ENCODE measurements at regions not wholly inside any gene's neighbourhood (a gene's known extent, or its start where the extent isn't known, plus 50 kb on each side); places are given as distances from the start of the nearest gene placed in this dataset.
A peak's percentile ranks its signal among the peaks of the same experiment; 100 is the strongest.

DNA sequence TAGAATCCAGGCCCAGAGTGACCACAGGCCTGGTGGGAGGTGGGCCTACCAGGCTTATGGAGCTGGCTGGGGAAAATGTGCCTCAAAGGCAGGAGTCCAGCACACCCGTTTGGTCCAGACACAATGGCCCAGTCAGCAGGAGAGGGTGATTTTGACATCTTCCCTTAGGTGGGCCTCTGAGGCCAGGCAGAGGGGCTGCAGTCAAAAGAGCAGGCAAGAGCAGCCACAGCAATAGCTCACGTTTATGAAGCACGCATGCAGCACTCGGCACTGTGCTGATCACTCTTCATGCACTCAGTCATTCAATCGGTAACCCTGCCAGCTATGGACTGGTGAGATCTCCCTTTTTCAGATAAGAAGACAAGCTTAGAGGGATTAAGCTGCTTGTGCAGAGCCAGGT is 146.8 kb downstream of the LRIG2 start:
- DNase-seq = no peak

DNA sequence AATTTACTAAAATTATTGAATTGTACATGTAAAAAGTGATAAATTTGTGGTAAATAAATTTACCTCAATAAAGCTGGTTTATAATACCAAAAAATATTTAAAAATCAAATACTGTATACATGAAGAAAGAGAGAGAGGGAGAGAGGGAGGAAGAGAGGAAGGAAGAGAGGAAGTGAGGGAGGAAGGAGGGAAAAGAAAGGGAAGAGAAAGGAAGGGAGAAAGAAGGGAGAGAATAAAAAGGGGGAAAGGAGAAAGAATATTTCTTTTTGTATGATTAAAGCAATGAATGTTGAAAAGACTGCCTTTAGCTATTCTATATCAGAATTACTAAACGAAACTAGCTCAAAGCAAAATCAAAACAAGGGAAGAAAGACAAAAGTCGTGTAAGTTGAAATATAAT is 150.0 kb downstream of the LRIG2 start:
- no peak for DNase-seq

DNA sequence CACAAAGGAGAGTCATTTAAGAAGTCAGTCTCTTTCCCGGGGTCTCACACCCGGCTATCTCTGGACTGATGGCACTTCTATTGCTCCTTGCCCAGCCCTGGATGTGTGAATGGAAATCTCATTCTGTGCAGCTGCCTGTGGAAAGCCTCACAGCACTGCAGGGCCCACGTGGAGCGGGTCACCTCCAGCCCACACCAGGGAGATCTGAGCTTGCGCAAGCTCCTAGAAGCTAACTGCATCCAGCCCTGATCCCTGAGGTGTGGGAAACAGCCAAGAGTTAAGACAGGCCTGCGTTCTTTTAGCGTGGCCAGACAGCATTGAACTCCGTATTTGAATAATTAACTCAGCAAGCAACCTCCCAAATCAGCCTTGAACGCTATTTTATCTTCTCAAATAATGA is 150.5 kb downstream of the LRIG2 start:
- peak in 1 of 2 experiments; percentile 10 for DNase-seq

DNA sequence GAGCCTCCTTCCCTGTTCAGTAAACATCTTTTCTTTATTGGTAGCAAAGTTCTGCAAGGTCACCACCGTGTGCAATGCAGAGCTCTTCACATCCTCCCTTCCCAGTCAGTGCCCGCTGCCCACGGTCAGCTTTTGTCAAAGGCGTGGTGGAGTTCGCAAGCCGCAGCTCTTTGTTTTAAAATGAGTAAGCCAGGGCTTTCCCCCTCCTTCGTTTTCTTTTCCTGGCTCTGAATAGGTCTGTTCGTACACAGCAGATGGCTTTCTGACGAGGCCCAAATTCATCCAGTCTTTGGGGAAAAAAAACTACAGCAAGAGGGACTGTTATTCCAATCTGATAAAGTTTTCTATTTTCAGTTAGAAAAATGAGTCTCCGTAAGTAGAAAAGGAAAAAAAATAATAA is 153.2 kb downstream of the LRIG2 start:
- DNase-seq = no peak

DNA sequence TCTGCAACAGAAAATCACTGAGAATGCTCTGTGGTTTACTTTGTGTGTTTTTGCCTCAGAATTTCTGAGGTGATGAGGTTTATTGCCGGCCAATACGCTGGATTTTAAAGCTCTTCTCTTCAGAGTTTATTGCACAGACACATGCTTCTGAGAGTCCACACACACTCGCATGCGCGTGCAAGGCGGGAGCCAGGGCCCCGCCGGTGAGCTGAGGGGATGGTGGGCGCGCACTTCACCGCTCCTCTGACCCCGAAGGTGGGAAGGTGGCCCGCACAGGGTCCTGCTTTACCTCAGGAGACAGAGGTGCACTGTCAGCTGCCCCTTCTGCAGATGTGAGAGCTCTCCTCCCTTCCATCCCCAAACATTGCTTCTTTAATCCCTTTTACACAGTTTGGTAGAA is 158.4 kb upstream of the MAGI3 start:
- no peak for DNase-seq

DNA sequence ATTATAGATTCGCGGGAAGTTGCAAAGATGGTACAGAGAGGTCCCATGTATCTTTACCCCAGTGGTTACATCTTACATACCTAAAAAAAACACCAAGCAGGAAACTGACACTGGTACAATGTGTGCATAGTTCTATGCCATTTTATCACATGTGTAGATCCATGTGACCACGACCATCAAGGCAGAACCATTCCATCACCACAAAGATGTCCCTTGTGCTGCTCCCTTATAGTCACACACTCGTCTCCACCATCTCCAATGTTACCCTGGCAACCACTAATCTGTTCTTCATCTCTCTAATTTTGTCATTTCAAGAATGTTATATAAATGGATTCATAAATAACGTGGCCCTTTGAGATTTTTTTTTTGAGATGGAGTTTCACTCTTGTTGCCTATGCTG is 156.9 kb upstream of the MAGI3 start:
- DNase-seq = no peak

DNA sequence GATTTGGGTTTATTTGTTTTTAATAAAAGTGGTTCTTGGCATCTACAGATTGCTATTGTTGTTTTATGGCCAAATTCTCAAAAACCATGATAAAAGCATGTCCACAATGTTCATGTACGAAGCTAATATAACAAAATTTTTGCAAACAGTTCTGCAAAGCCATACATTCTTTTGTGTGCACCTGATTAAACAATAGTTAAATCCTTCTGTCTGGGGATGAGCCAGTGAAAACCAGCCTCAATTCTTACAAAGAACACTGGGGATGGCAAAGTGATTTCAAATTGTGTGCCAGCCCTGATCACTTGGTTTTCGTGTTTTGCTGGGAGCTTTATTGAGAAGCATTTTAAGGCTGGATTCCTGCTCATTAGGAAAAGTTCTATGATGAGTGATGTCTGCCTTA is 149.1 kb upstream of the MAGI3 start:
- DNase-seq = no peak

DNA sequence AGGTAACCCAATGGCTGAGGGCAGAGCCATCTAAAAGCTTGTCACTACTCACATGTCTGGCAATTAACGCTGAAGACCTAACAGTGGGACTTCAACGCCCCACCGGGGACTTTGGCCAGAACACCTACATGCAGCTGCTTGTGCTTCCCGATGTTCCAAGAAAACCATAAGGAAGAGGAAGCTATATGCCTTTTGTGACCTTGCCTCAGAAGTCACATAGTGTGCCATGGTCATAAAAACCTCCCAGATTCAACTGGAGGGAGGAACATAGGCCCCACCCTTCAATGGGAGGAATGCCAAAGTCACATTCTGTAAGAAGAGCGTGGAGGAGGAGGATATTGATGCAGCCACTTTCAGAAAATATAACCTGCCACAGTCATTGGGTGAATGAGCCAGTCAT is 147.8 kb upstream of the MAGI3 start:
- no peak for DNase-seq

DNA sequence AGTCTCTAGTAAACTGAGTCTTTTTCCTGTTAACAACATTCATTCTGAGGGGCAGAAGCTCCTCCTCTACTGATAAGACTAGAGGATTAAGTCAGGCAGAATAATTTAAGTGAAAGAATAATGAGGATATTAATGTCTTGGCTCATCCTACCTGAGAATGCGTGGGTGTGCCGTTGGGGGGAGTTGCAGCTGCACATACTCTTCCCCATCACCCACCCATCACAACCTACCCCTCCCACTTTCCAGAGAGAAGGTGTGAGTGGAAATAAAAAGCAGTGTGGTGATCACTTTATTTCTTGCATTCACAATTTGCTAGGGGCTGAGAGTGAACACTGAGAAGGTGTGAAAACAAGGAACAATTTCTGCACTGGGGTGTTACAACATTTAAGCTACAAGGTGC is 146.8 kb upstream of the MAGI3 start:
- DNase-seq = no peak

DNA sequence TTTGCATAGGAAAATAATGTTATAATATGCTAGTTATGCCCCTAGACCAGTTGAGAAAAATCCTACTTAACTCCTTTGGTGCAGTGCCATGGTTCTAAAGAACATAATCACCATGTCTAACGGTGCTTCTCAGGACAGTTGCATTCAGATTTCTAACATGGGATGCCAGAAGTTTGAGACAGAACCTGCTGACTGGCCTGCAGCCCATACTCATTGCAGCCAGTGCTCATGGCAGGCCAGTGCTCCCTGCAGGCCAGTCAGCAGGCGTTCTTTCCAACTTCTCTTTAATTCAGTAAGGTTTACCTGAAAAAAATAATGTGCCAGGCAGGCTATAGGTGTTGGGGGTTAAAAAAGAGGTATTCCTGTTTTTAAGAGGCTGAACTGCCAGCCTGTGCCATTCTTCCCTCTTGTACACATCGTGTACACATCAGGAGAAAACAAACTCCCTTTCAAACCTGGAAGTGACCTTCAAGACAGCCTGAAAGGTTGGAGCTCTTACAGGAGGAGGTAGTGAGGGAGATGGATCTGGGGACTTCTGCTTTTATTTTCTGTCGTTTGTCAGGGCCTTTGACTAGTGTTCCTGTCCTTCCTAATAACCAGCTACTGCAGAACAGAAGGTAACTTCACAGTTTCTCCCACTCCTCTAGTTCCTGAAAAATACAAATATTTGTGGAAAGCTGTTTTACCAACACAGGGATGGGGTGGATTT is 146.0 kb upstream of the MAGI3 start:
- no peak for DNase-seq

DNA sequence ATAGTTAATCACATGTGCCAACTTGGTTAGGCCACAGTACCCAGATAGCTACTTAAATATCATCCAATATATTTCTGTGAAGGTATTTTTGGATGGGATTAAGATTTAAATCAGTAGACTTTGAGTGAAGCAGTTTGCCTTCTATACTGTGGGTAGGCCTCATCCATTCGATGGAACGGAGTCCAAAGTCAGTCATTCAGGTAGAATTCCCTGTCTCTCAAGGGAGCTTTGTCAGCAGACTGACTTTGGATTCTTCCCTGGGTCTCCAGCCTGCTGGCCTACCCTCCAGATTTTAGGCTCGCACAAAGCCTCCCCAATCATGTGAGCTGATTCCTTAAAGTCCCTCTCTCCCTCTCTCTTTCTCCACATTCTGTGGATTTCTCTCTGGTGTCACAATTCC is 145.1 kb upstream of the MAGI3 start:
- DNase-seq = no peak

DNA sequence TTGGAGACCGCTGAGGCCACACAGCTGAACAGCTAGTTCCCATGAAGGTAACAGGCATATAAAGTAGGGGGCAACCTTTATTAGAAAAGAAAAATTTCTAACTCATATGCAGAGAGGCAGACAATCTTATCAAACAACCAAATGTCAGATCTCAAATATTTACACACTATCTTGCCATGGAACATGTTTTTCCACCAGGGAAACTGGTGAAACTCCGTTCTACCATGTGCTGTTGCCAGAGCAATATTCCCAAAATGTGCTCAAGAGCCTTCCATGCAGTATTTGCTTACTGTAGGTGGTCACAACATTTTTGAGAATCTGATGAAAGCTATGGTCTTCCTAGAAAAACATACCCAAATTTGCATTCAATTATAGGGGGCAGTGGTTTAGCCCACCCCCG is 143.4 kb upstream of the MAGI3 start:
- DNase-seq = no peak

DNA sequence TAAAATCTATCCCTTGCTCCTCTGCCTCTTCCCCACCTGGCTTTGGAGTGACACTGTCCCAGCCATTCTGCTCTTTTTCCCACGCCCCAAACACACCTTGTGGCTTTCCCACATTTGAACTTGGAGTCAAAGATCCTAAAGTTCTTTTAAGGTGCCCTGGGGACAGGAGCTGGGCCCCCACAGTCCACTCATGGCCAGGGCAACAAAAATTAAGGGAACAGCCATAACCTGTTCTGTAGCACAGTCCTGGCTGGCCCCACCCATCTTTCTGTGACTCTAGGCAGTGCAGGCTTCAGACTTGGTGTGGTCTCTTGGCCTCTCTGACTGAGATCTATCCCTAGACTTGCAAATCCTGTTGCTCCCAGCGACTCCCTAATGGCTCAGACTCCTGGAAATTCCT is 143.0 kb upstream of the MAGI3 start:
- DNase-seq = peak in 1 of 2 experiments; percentile 23

DNA sequence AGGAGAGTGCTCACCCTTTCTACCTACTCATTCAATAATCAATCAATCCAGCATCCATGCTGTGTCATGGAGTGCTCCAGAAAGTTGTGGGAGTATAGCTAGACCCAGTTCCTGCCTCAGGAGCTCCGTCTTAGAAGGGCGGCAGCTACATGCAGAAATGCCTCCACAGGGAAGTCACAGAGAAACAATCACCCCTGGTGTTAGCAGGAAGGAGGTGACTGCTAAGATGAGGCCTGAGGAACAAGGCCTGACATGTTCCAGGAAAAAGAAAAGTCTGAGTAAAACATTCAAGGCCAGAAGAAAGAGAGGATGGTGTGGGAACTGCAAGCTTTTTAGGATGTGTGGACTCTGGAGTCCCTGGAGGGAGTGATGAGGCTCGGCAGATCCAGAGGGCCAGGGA is 142.5 kb upstream of the MAGI3 start:
- DNase-seq = no peak

DNA sequence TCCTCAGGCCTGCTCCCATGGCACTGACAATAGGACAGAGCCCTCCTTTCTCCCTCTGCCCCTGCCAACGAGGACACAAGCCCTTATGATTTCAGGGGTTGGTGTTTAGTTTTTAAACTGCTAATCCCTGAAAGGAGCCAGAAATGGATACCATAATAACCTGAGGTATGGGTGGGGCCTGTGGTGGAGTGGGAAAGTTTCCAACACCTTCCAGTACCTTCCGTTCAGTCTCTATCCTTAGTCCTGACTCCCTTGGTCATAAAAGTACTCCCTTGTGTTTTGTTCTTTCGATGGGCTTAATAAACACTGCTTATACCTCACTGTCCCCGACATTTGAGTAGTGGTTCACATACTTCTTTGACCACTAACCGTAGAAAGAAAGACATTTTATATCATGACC is 141.8 kb upstream of the MAGI3 start:
- no peak for DNase-seq

DNA sequence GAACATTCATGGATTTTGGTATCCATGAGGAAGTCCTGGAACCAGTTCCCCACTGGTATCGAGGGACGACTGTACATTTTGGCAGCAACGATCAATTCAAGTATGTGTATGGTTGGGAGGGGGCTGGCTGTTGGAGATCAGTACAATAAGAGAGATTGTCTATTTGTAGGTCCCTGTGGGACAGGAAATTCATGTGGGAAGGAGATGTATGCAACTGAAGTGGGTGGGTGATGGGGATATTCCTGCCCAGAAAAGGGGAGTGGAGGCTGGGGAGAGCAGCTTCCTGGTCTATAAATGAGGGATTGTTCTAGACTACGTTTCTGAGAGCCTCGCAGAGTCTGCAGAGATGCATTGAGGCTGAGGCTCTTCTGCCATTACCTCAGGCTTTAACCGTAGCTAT is 140.2 kb upstream of the MAGI3 start:
- DNase-seq = peak; percentile 21 to 47

DNA sequence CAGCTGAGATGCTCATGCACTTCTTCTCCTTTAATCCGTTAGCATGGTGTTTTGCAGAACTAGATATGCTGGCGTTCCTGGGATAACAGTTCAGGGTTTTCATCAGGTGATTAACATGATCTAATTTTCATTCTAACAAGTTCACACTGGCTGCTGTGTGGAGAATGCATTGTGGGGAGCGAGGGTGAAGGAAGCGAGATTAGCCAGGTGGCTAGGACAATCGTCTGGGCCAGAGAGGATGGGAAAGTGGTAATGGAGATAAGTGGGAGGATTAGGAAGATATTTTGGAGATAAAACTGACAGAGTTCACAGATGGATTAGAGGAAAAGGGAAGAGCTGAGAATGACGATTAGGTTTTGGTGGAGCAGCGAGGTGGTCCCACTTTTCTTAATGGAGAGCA is 138.1 kb upstream of the MAGI3 start:
- no peak for DNase-seq

DNA sequence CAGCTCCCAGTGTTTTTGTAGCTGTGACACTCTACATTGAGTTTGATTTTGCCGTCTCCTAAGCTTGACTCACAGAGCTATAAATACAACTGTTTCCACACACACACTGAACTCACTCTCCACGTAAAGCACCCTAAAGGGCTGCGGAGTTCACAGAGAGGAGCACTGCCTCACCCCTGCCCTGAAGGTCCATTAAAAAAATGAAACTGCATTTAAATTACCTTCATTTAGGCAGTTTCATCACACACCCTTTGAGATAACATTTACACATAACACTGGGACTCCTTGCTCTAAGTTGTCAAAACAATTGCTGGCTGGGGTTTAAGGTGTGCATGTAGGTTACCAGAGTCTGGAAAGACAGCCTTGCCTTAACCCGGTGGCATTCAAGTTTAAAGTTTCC is 137.1 kb upstream of the MAGI3 start:
- no peak for DNase-seq

DNA sequence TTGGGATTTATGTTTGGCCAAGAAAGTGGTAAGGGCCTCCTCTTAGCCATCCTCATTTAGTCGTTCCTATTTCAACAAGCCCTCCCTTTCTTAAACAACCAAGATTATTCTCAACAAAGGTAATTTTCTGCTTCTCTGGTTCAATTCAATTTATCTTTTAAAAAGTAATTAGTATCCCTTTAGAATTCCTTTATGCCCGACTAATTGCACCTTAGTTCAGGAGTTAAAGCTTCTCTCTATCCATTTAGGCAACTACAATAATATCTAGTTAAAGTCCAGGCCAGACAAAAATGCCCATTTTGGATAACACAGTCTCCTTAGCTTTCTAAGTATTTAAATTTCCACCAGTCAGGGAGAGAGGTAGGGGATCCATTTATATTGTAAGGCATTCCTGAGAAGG is 136.7 kb upstream of the MAGI3 start:
- DNase-seq = no peak

DNA sequence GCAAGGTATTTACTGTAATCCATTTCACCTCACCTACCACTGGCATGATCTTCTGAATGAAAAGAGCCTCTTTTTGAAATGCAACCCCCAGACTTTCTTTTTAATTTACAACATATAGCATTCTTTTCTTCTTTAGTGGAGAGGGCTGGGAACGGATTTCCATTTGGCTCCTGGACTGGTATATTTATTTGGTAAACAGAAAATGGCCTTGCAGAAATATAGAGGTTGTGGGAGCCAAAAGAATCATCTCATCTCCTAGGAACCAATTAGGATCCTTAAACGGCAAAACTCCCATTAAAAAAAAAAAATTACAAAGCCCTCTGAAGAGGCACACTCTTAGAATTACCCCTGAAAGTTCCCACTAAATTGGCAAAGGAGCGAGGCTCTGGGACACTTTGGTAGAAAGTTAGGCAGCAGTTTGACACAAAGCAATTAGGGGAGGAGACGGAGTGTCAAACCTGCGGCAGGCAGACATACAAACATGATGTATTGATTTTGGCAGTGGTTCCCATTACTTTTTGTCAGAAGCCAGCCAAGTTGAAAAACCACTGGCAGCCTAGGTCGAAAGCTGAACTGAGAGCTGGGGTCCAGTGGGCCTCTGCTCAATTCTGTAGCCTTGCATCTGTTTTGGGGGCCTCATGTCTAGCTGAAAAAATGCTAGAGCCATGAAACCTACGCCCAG is 135.1 kb upstream of the MAGI3 start:
- no peak for DNase-seq

DNA sequence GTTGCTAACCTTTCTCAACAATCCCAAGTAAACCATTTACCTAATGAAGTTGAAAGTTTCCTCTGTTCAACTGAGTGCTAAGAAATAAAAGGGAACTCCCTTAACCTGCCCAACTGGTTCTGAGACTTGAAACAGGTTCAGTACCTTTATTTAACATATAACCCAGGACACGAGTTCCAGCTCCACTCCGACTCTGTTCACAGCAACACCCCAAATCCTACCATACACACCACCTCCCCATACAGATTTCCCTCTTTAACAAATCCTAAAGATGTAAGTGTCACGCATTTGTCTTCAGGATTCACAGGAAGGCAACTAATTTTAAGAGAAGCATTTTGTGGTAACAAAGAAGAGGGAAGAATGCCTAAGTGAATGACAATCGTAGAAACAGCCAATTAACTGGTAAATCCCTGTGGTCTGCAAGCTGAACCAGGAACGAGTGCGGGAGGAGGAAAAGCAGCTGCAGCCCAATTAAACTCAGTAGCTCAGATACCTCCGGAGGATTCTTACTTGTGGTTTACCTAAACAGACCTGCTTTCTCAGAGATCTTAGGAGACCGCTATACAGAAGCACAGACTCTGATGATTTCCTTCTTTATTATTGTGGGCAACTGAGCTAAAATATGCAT is 134.5 kb upstream of the MAGI3 start:
- no peak for DNase-seq

DNA sequence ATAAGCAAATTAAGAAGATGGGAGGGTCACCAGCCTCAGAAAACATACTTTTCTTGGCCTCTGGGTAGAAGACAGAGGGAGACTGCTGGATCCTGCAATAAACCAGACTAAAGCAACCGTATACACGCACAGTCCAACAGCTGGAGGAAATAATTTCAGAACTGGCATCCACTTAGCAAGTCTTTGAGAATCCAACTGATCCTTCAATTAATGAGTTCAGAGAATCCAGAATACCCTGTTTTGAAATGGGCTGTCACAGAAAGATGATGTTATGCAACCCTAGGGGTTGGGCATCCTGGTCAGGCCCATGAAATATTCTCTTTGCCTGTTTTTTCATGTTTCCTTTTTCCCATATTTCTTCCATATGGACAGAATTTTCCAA is 134.0 kb upstream of the MAGI3 start:
- no peak for DNase-seq

DNA sequence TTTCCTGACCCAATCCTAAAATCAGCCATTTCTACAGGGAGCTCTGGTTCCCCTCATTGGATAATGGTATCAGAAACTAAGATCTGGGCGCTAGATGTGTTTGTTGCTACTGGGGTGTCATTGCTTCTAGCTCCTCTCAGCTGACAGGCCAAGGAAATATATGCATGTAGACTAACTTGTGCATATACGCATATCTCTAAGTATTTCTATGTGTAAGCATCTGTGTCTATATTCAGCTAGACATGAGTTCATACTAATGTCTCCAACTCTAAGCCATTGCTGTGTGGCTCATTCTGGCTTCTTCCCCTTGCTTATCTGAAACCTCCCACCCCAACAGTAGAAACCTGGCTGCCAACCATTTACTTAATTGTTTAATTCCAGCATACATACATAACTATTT is 130.3 kb upstream of the MAGI3 start:
- no peak for DNase-seq

DNA sequence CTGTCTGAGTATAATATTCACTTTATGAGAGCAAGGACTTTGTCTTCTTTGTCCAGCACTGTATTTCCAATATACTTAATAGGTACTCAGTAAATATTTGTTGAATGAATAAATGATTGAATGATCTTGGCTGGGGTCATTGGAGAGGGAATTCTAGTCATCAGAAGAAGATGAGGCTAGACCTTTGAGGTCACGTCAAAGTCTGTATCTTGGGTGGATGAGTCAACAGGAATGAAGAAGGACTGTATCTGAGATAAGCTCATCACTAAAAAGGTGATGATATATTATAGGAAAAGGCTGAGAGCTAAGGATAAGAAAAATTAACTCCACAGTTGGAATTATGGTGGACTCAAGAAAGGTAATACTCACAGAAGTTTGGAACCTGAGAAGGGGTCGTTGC is 125.1 kb upstream of the MAGI3 start:
- no peak for DNase-seq

DNA sequence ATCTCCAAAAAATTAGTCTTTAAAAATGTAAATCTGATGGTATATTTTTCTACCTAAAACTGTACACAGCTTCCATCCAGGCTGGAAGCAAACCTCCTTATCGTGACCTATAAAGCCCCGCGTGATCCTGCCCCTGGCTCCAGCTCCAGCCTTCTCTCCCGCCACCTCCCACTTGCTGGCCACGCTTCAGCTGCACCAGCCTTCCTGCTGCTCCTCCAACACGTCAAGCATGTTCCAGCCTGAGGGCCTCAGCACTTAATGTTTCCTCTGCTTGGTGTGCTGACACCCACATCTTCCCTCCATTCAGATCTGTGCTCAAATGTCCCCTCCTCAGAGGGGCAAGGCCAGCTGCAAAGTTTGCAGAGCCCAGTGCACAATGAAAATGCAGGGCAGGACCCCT is 123.5 kb upstream of the MAGI3 start:
- DNase-seq = no peak
